Aorta (tissue), 5 donors: ENCODE measurements at regions not wholly inside any gene's neighbourhood (a gene's known extent, or its start where the extent isn't known, plus 50 kb on each side); places are given as distances from the start of the nearest gene placed in this dataset.

ENCODE experiments used
- ATAC-seq: fragments of 200-7000 bp; cut with Tn5 transposase; one replicate; pipeline ENCODE4 v1.9.1; 2022; ENCODE audit warnings: moderate library complexity; ENCODE audit not compliant: low FRiP score
- DNase-seq, 2 donors: peaks; one replicate each; pipeline ENCODE4 v3.0.0-alpha.2; 2020
- H3K27ac ChIP-seq, 2 donors: one replicate each; pipeline ENCODE4 v1.5.1; 2013; ENCODE audit warnings: low read length in 2 of 2, mild to moderate bottlenecking in 2 of 2, moderate library complexity in 2 of 2, control low read depth in 1 of 2, inconsistent platforms in 1 of 2, low read depth in 1 of 2
- H3K27me3 ChIP-seq, 2 donors: one replicate each; pipeline ENCODE4 v1.6.1; 2013; ENCODE audit warnings: control low read depth in 1 of 2, low read length in 1 of 2, mild to moderate bottlenecking in 1 of 2, moderate library complexity in 1 of 2; ENCODE audit not compliant: insufficient read depth in 2 of 2, control insufficient read depth in 1 of 2
- H3K36me3 ChIP-seq, 2 donors: one replicate each; pipeline ENCODE4 v1.6.1; 2013; ENCODE audit warnings: control low read depth in 1 of 2, low read length in 1 of 2, mild to moderate bottlenecking in 1 of 2; ENCODE audit not compliant: insufficient read depth in 2 of 2, control insufficient read depth in 1 of 2
- H3K4me1 ChIP-seq, 2 donors: one replicate each; pipeline ENCODE4 v1.6.1; 2013; ENCODE audit warnings: low read length in 2 of 2, control low read depth in 1 of 2, mild to moderate bottlenecking in 1 of 2, moderate library complexity in 1 of 2; ENCODE audit not compliant: insufficient read depth in 2 of 2, control insufficient read depth in 1 of 2
- H3K4me3 ChIP-seq, 2 donors: one replicate each; pipeline ENCODE4 v1.5.1; 2013; ENCODE audit warnings: low read length in 2 of 2, control low read depth in 1 of 2, mild to moderate bottlenecking in 1 of 2
- H3K9me3 ChIP-seq: one replicate; pipeline ENCODE4 v1.6.1; 2013; ENCODE audit warnings: mild to moderate bottlenecking, low read length; ENCODE audit not compliant: control insufficient read depth
- WGBS, 2 donors: extraction: QIAGEN DNeasy Blood & Tissue Kit; methylation state at CpG; one replicate each; pipeline ENCODE4 v1.1.7; 2013; 5-methylcytosine and 5-hydroxymethylcytosine counted together
- intact Hi-C, 2 donors: fragments of 100-400 bp; cut with DNase I; formaldehyde crosslinking; loops; one replicate each; pipeline versions ENCODE4 v1.14.2 to v1.15.0; 2022
- donor health status: healthy with polysubstance abuse.
- donor health status: Bipolar disorder and iron deficiency.
- donor health status: DM: no; HTN: no; CAD: no.
- donor health status: DM: no; HTN: no; CAD: no.
- donor health status: DM: yes; HTN: yes; CAD: no.

- intact Hi-C loops = no loop called here
- ATAC-seq (no peak), DNase-seq (no peak)
- no peak overlapping the region for H3K27ac ChIP-seq
- H3K36me3 ChIP-seq = no peaks in the 10 kb centered on the region
- WGBS, 2 donors = 76 to 94% methylated on average over 4 of the region's 4 CpGs
- no peak overlapping the region for H3K4me3 ChIP-seq
- H3K27me3 ChIP-seq = no peaks in the 10 kb centered on the region
- H3K4me1 ChIP-seq = no peaks in the 10 kb centered on the region
- no peaks in the 10 kb centered on the region for H3K9me3 ChIP-seq
These were observed 473.6 kb downstream of the BCOR start for GRCh38 chrX:39624166-39624565.

- intact Hi-C loops = no loop called here
- DNase-seq (no peak), ATAC-seq (no peak)
- no peaks in the 10 kb centered on the region for H3K27me3 ChIP-seq
- no peak overlapping the region for H3K27ac ChIP-seq
- H3K4me3 ChIP-seq = no peak overlapping the region
- H3K9me3 ChIP-seq = no peaks in the 10 kb centered on the region
- no peaks in the 10 kb centered on the region for H3K36me3 ChIP-seq
- WGBS, 2 donors = 80 to 92% methylated on average over 4 of the region's 4 CpGs
- no peaks in the 10 kb centered on the region for H3K4me1 ChIP-seq
These were observed 471.9 kb downstream of the BCOR start for GRCh38 chrX:39625810-39626209.

GRCh38 chrX:39626749-39627148 is 471.0 kb downstream of the BCOR start:
- intact Hi-C loops = no loop called here
- Histone ChIP-seq H3K4me3 (no peak overlapping the region), H3K9me3 (no peaks in the 10 kb centered on the region), H3K27ac (no peak overlapping the region), H3K4me1 (no peaks in the 10 kb centered on the region), H3K27me3 (no peaks in the 10 kb centered on the region), H3K36me3 (no peaks in the 10 kb centered on the region)
- DNase-seq = no peak
- no peak for ATAC-seq
- WGBS, 2 donors = 75 to 89% methylated on average over 7 of the region's 7 CpGs

GRCh38 chrX:39627257-39627656 is 470.5 kb downstream of the BCOR start:
- DNase-seq (no peak), ATAC-seq (no peak)
- Histone ChIP-seq H3K4me3 (no peak overlapping the region), H3K9me3 (no peaks in the 10 kb centered on the region), H3K36me3 (no peaks in the 10 kb centered on the region), H3K27ac (no peak overlapping the region), H3K4me1 (no peaks in the 10 kb centered on the region), H3K27me3 (no peaks in the 10 kb centered on the region)
- intact Hi-C loops = no loop called here
- 57 to 63% methylated on average over 5 of the region's 5 CpGs for WGBS, 2 donors

GRCh38 chrX:39629001-39629400 is 468.8 kb downstream of the BCOR start:
- no peaks in the 10 kb centered on the region for H3K9me3 ChIP-seq
- intact Hi-C loops = no loop called here
- no peak for DNase-seq
- no peaks in the 10 kb centered on the region for H3K4me1 ChIP-seq
- H3K36me3 ChIP-seq = no peaks in the 10 kb centered on the region
- WGBS, 2 donors = 95 to 98% methylated on average over 1 of the region's 1 CpG
- ATAC-seq = no peak
- H3K27ac ChIP-seq = no peak overlapping the region
- H3K27me3 ChIP-seq = no peaks in the 10 kb centered on the region
- no peak overlapping the region for H3K4me3 ChIP-seq

- intact Hi-C loops = no loop called here
- ATAC-seq = no peak
- H3K4me3 ChIP-seq = no peak overlapping the region
These were observed 467.4 kb downstream of the BCOR start for GRCh38 chrX:39630344-39630743.

GRCh38 chrX:39631276-39632229 is 466.2 kb downstream of the BCOR start:
- DNase-seq (no peak), ATAC-seq (no peak)
- no peaks in the 10 kb centered on the region for H3K36me3 ChIP-seq
- 84 to 98% methylated on average over 4 of the region's 4 CpGs for WGBS, 2 donors
- no peaks in the 10 kb centered on the region for H3K9me3 ChIP-seq
- H3K27me3 ChIP-seq = no peaks in the 10 kb centered on the region
- intact Hi-C loops = no loop called here
- H3K4me1 ChIP-seq = no peaks in the 10 kb centered on the region
- H3K4me3 ChIP-seq = no peak overlapping the region
- H3K27ac ChIP-seq = no peak overlapping the region

More at GRCh38 chrX:39630344-39630743, 467.4 kb downstream of the BCOR start:
- Histone ChIP-seq H3K27ac (no peak overlapping the region), H3K27me3 (no peaks in the 10 kb centered on the region), H3K36me3 (no peaks in the 10 kb centered on the region), H3K4me1 (no peaks in the 10 kb centered on the region), H3K9me3 (no peaks in the 10 kb centered on the region)
- no peak for DNase-seq
- WGBS, 2 donors = 82 to 90% methylated on average over 2 of the region's 2 CpGs

- intact Hi-C loops = no loop called here
- DNase-seq = no peak
- Histone ChIP-seq H3K4me1 (no peaks in the 10 kb centered on the region), H3K9me3 (no peaks in the 10 kb centered on the region), H3K27ac (no peak overlapping the region), H3K27me3 (no peaks in the 10 kb centered on the region), H3K36me3 (no peaks in the 10 kb centered on the region), H3K4me3 (no peak overlapping the region)
- WGBS, 2 donors = 45 to 68% methylated on average over 2 of the region's 2 CpGs
- ATAC-seq = no peak
These were observed 464.5 kb downstream of the BCOR start for GRCh38 chrX:39633293-39633692.

GRCh38 chrX:39636481-39636880 is 461.3 kb downstream of the BCOR start:
- no peak overlapping the region for H3K27ac ChIP-seq
- no peak overlapping the region for H3K4me3 ChIP-seq
- intact Hi-C loops = no loop called here

More at GRCh38 chrX:39636481-39636880, 461.3 kb downstream of the BCOR start:
- 76 to 79% methylated on average over 3 of the region's 3 CpGs for WGBS, 2 donors
- ATAC-seq (no peak), DNase-seq (no peak)
- Histone ChIP-seq H3K36me3 (no peaks in the 10 kb centered on the region), H3K4me1 (no peaks in the 10 kb centered on the region), H3K9me3 (no peaks in the 10 kb centered on the region), H3K27me3 (no peaks in the 10 kb centered on the region)
